GM20431 (cell line): ENCODE measurements at regions not wholly inside any gene's neighbourhood (a gene's known extent, or its start where the extent isn't known, plus 50 kb on each side); places are given as distances from the start of the nearest gene placed in this dataset.
"Not testable (repeated sequence)": the region's sequence is repeated elsewhere in the genome, so short reads cannot be mapped to it uniquely, and the experiment has no call there.

Source experiments
- in situ Hi-C: fragments of 300-500 bp; cut with MseI, MboI; formaldehyde crosslinking; loops from one replicate; pipeline ENCODE4 v1.15.0; 2020; ENCODE audit warnings: low sequenced_read_pairs; ENCODE audit not compliant: unreplicated experiment

DNA sequence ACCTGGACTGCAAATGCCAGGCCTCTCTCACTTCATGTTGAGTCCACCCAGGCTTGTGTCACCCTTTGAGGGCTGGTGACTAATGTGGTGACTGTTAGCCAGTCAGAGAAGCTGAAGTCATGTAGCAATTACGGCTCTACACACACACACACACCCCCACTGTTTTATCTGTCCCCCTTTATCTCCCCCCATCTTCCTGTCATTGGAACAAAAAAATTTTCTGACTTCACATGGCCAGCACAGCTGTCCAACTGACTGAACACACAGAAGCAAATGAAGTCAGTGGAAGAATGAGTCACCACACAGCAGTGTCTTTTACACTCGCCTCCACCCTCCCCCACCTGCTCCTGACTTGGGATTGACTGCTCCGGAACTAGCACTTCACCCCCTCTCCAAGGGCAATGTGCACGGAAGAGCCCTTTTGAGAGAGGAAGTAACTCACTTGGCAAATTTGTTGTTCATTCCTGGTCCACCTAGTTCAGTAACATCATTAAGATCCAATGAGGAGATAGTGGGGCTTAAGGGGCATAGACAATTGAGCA, 198.0 kb downstream of the RNF144B start:
- in situ Hi-C loops: no loop called here

DNA sequence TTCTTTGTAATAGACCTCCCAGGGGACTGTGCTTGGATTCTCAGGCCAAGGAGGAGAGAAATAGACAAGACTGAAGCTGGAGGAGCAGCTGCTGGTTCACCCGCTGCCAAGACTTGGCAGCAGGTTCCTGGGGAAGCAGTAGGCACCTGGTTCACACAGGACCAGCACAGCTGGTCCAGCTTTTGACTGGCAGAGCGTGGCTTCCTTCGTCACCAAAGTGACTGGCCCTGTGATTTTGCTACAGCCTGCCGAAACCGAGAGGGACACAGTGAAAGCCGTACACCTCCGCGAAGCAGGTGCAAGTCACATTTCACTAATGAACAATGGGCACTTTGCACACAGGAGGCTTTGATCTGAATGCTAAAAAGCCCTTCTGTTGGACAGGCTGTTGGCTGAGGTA, 199.0 kb downstream of the RNF144B start:
- in situ Hi-C loops: no loop called here

DNA sequence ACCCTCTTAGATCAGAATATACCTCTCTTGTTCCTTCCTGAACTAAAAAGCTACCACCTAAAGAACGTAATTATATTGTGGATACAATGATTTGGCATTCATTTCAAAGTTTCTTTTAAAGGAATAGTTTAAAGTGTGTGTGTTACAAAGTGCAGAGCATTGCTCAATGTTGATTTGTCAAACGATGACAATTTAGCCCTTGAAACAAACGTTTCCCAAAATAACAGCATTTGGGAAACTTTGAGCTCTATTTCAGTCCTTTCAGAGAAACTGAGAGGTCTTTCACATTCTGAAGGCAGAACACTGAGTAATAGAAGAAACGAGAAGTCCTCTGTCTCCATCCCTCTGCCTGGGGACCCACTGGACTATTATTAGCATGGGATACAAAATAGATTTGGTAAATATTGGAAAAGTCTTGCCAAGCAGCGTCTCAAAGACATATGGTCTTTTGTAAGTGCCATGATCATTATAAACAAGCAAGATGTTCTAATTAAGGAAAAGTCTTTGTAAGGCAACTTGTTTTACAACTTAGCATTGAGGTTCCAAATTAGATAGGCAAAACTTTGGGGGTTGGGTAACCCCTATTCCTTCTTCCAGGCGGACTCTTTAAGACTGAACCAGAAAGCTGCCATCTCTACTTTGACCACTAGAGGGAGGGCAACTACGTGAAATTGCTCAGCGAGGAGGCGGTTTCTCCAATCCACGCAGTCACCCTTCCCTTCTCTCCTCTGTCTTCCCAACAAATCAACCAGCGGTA, 208.8 kb downstream of the RNF144B start:
- in situ Hi-C loops: no loop called here

DNA sequence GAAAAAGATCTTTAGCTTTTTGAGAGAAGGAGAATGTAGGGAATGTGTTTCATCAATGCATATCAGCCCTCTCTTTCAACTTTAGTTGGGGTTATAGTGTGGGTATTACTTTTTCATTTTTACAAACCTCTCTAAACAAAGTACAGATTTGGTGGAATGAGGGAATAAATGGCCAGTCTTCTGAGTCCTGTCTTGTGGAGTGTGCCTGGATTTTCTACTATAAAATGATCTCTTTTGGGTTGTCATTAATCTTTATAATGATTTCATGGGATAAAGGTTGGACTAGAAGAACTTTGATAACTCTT, 209.3 kb downstream of the RNF144B start:
- in situ Hi-C loops: no loop called here

DNA sequence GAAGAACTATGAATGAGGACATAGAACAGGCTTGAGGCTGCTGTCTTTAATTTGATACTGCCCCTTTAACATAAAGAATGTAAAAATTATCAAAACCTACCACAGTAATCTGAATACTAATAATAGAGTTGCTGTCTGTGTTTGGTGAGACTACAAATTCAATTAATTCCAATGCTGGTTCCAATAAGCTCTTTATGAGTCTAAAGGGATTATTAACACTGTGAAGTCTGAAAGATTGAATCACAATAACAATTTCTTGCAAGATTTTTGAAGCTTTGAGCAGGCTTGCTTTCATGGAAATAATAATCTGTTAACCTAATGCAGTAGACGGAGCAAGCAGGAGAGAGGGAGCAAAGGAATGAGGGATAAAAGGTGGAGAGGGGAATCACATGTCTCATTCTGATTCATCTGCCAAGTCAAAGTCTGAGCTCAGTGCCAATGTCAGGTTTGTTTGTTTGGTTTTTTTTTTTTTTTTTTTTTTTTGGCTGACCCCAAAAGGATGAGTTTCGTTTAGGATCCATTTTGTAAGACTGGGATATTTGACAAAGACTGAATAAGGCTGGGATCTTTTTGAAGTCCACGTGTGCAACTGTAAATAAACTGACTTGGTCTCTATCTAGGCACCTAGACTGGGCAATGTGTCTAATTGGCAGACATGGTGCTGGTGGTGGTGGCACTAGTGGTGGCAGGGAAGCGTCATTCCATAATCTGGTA, 211.6 kb downstream of the RNF144B start:
- in situ Hi-C loops: no loop called here

DNA sequence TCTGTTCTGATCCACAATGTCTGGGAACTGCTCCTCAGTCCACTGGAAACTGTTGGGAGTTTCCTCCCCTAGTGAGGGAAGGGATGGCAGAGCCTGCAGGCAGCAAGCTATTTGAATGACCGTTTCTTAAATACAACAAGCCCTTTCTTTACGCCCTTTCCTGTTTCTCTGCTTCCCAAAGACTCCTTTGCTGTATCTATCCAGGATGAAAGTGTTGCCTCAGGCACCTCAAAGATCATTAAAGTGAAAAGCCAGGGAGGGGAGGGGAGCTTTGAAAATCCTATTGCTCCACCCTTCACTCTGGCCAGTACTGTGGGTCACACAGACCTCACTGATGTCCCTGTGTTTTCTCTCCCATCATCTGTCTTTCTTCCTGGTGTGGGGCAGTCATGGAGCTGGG, 213.1 kb downstream of the RNF144B start:
- in situ Hi-C loops: no loop called here

DNA sequence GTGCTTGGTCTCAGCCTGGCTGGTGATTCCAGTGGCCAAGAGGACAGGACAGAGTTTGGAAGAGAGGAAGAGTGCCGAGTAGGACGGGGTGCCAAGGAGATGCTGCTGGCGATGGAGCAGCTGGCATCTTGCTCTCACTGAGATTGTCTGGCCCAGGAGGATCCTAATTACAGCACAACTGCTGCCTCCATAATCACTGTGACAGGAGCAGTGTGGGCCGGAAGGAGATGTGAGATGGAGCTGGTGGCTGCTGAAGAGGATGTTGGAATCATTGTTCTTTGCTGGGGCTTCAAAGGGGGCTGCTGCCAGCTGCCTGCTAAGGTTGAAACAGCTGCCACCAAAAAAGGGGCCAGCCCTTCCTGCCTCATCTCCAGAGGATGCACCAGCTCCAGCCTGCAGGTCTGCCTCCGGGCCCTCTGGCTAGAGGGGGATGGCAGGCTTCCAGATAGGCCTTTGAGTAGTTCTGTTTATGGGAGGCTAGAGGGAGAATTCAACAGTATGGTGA, 214.4 kb downstream of the RNF144B start:
- in situ Hi-C loops: no loop called here

DNA sequence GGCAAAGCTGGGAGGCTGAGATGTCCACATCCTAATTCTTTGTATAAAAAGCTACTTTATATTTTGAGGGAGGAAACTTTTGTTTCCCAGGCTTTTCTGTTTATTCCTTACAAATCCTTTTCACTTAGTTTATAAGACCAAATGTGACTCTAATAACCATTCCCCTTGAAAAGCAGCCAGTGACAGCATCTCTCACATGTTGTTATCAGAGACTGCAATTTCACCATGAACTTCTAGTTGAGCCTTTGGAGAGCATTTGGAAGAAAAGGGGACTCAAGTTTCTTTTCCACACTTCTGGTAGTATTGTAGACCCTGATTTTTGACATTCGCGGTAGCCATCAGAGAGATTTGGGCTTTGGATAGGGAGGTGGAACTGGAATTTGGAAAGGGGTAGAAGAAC, 215.8 kb downstream of the RNF144B start:
- in situ Hi-C loops: no loop called here

DNA sequence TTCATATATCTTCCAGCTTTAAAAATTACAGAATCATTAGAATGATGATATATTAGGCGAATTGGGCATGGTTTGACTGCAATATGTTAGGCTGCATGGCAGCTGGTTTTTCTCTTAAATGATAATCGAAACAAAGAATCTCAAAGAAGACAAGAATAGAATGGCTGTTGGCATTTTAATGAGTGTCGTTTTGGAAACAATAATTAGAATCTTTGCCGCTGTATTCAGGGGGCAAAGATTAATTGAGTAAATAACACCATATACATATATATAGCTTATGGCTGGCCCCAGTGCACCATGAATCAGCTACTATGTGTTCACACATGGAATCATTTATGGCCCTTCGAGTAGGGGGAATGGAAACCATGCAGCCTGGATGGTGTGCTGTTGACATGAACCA, 216.2 kb downstream of the RNF144B start:
- in situ Hi-C loops: no loop called here

DNA sequence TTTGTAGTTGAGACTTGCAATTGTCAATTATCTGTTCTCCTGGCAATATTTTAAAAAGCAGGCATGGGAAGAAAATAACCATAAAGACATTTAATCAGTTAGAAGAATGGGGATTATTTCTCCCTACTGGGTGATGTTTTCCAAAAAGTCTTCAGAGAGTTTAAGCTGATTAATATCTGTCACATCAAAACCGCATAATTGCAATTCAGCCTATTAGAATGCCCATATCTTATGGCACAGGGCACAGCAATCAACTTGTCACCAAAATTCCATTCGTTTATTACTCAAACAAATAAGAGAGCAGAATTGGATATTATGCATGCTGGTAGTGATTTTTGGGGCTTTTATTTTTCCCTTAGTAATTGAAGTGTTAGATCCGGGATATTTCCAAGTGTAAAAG, 218.7 kb downstream of the RNF144B start:
- in situ Hi-C loops: no loop called here

DNA sequence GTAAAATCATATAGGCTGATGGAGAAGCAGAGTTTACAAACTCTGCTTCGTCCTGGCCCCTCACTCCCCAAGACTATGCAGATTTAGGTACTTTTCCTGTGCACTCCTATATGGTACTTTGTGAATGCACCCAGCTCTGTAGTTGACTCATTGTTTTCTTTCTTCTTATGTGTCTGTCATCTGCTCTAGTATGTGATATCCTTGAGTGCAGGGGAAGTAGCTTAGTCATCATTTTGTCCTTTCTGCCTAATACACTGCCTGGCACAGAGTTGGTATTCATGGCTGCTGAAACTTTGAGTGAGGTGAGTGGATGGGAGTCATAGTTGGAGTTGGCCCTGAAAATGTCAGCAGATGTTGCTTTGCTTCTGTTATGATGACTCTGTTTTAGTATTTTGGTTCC, 222.6 kb downstream of the RNF144B start:
- in situ Hi-C loops: no loop called here

DNA sequence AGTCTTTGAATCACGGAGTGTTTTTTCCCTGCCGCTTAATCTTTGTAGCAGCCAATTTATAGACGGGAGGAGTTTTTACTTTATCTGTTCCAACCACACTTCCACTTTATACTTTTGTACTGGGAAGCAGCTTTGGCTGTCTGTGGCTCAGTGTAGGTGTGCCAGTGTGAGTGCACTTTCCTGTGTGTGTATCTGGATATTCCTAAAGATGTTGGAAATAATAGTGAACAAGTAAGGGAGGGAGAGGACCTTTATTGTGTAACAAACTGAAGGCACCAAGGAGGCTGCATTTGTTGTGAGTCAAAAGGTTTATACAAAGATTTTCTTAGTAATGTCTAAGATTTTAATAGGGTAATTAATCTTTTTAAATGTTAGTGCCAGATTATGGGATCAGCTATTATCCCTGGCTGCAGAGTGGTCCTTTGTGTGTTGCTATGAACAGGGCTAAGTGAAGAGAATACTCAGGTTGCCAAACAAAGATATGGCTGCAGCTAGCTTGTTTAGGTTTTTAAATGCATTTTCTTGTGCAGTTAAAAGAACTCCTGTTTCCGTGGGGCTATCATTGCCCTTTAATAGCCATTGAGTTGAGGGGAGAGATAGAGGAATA, 226.3 kb downstream of the RNF144B start:
- in situ Hi-C loops: no loop called here

DNA sequence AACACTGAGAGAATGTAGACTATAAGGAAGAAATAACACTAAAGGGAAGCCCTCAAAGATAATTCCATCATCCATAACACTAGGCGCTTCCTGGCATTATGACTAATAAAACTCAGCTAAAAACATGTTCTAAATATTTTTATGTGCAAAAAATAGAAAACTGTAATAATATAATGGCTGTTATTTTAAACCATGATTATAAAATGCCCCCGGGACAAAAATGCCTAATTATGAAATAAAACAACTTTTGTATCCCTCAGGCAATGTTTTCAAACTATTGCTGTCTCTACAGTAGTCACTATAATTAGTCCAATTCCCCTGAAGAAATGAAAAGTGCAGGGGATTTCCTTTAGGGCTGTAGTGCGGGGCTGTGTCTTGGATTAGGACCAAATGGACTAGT, 242.4 kb downstream of the RNF144B start:
- in situ Hi-C loops: no loop called here

DNA sequence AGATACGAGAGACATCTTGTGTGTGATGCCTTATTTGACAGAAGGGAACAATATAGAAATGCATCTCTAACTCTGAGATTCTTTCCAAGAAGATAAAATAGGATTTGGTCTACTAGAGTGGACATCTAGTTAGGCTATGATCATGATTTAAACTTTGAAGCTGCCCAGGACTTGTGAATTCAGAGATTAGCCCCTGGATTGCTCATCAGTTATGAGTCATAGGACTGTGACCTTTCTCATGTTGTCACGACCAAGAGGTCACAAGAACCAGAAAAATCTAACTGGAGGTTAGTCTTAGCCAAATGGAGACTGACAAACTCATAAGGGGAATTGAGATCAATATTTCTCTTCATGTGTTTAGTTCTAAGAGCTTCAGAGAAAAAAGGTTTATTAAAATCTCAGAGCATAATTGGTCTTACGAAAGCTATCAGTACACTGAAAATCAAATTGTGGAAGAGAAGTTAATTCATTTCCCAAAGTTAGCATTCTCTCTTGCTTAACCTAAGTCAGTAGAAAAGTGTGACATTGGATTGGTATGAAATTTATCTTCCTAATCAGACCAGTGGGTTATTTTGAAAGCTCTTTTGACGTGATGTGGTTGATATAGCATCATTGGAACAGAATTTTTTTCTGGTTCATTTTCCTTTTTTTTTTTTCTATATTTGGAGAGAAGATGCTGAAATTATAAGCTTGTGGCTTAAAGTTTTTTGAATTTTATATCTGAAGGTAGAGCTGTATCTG, 245.7 kb downstream of the RNF144B start:
- in situ Hi-C loops: no loop called here

DNA sequence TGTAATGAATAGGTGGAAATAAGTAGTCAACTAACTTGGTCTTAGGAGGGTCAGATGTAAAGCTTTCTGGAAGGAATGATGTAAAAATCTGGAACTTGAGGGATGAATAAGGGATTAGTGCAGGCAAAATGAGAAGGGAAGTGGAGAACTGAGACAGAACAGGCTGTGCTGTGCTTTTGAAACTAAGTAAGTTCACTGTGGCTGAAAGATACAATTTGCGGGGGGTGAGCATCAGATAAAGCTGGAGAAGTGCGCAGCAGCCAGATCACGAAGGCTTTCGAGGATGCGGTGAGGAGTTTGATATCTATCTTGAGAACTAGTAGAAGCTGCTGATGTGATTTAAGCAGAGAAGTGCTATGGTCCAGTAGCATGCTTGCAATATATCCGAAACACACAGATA, 247.8 kb downstream of the RNF144B start:
- in situ Hi-C loops: no loop called here

DNA sequence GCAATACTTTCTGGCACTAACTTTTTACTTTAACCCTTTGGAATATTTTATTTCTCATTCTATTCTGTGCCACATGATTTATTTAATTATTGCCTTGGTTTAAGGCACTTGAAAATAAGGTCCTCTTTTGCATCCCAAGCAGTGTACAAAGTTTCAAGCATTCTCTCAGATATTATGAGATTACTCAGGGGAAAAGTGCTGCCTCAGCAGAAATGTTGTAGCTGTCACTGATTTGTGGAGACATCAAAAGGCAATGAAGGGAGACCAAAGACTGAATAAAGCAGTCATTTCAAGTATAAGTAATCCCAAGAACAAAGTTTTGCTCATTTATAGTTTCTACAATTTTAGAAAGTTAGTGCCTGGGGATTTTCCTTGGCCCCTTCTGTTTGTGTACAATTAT, 253.0 kb downstream of the RNF144B start:
- in situ Hi-C loops: no loop called here

DNA sequence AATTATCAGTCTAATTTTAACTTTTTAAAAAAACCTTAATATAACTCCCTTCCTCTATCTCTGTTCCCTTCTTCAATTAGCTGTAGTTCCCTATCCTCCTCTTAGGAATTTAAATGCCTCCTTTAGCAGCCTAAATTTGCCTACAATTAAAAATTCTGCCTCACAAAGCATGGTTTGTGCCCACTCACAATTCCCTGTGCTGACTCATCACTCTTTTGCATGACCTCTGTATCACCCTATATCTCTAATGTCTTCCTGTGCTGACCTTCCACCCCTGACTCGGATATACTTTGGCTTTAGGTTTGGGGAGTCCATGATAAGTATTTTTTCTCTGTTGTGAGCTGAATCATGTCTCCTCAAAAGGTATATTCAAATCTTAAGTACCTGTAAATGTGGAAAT, 253.6 kb downstream of the RNF144B start:
- in situ Hi-C loops: no loop called here

DNA sequence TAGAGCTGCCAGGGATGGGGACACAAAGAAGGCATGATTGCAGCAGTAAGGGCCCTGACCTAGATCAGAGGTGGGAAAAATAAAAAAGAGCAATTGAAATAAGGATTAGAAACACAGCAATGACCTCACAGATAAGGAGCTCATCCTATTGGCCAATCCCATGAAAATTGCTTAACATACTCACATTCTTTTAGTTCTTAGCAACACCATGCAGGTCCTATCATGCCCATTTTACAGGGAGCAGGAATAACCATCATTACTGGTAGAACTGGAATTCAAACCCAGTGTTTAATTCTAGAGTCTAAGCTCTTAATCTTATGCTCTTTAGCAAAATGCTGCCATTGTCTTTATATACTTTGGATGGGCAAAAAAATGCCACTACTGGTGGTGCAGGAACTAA, 267.7 kb downstream of the RNF144B start:
- in situ Hi-C loops: no loop called here

DNA sequence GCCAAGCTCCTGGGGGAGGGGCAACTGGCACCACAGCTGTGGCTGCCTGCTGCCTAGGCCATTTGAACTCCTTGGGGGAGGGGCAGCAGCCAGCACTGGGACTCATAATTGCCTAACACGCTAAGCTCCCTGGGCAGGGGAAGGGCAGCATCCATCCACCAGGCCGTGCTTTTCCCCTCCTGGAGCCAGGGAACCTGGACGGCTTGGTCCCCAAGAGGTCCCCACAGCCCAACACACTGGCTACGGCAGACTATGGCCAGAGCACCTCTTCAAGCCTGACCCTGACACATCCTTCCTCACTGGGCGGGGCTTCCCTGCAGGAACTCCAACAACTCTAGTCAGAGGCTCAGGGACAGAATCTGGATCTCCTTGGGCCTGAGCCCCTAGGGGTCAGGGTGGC, 269.4 kb downstream of the RNF144B start:
- in situ Hi-C loops: no loop called here

DNA sequence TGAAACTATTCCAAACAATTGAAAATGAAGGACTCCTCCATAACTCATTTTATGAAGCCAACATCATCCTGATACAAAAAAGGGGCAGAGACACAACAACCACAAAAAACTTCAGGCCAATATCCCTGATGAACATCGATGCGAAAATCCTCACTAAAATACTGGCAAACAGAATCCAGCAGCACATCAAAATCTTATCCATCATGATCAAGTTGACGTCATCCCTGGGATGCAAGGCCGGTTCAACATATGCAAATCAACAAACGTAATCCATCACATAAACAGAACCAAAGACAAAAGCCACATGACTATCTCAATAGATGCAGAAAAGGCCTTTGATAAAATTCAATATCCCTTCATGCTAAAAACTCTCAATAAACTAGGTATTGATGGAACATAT, 272.8 kb downstream of the RNF144B start:
- in situ Hi-C loops: not testable (repeated sequence)

DNA sequence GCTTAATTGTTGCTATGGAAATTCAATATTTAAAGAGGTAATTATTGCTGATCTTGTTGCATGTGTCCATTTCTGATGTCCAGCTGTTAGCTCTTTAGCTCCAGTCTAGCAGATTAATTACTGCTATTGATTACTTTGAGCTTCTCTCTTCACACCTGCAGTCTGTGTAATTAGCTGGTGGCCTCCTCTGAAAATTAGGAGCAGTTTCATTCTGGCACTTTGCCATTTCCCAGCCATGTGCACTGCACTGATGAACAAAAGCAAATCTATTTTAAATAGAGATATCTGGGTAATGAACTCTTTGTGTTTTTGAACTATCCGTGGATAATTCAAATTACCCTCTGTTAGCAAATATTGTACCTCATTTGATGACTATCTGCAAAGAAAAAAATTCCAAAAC, 275.9 kb downstream of the RNF144B start:
- in situ Hi-C loops: no loop called here
